Smooth muscle cell (in vitro differentiated cells): ENCODE measurements at regions not wholly inside any gene's neighbourhood (a gene's known extent, or its start where the extent isn't known, plus 50 kb on each side); places are given as distances from the start of the nearest gene placed in this dataset.

Source experiments
- DNase-seq: peaks from one replicate; lab custom pipeline; 2025; ENCODE audit not compliant: unreplicated experiment; lab: John Stamatoyannopoulos, UW
- H2AFZ ChIP-seq: fragments of 200-600 bp; sonication (generic); 2 replicates; pipeline ENCODE4 v1.6.0; 2016; ENCODE audit warnings: antibody characterized with exemption, low read depth, mild to moderate bottlenecking
- H3F3A ChIP-seq: fragments of 200-600 bp; sonication (generic); 2 replicates; pipeline ENCODE4 v1.6.0; 2017; ENCODE audit warnings: antibody characterized with exemption, low read depth
- H3K27ac ChIP-seq: fragments of 200-600 bp; sonication (generic); 2 replicates; pipeline ENCODE4 v1.5.1; 2016; ENCODE audit warnings: low read depth, mild to moderate bottlenecking
- H3K27me3 ChIP-seq: fragments of 200-600 bp; sonication (generic); 2 replicates; pipeline ENCODE4 v1.6.1; 2016; ENCODE audit warnings: low read depth, mild to moderate bottlenecking
- H3K36me3 ChIP-seq: fragments of 200-600 bp; sonication (generic); 2 replicates; pipeline ENCODE4 v1.5.1; 2016; ENCODE audit warnings: low read depth
- H3K4me1 ChIP-seq: fragments of 200-600 bp; sonication (generic); 2 replicates; pipeline ENCODE4 v1.5.1; 2016; ENCODE audit warnings: low read depth
- H3K4me2 ChIP-seq: fragments of 200-600 bp; sonication (generic); 2 replicates; pipeline ENCODE4 v1.6.0; 2016; ENCODE audit warnings: mild to moderate bottlenecking
- H3K4me3 ChIP-seq: fragments of 200-600 bp; sonication (generic); 2 replicates; pipeline ENCODE4 v1.5.1; 2016; ENCODE audit warnings: mild to moderate bottlenecking
- H3K79me2 ChIP-seq: fragments of 200-600 bp; sonication (generic); 2 replicates; pipeline ENCODE4 v1.6.0; 2016; ENCODE audit warnings: low read depth, mild to moderate bottlenecking
- H3K9ac ChIP-seq: fragments of 200-600 bp; sonication (generic); 2 replicates; pipeline ENCODE4 v1.6.0; 2016; ENCODE audit warnings: low read depth
- H3K9me3 ChIP-seq: fragments of 200-600 bp; sonication (generic); replicated peaks from 2 replicates; pipeline ENCODE4 v1.5.1; 2016; ENCODE audit warnings: low read depth
- H4K20me1 ChIP-seq: fragments of 200-600 bp; sonication (generic); 2 replicates; pipeline ENCODE4 v1.6.0; 2016; ENCODE audit warnings: low read depth
- CTCF ChIP-seq: fragments of 200-600 bp; sonication (generic); IDR thresholded peaks from 2 replicates; pipeline ENCODE4 v1.5.1; 2017; ENCODE audit warnings: borderline replicate concordance, mild to moderate bottlenecking, antibody characterized with exemption; ENCODE audit not compliant: insufficient read depth, poor library complexity, severe bottlenecking
- WGBS: methylation state at CpG from one replicate; pipeline ENCODE4 v1.1.7; 2016; ENCODE audit warnings: low lambda C conversion rate; 5-methylcytosine and 5-hydroxymethylcytosine counted together

- H3K4me2 ChIP-seq: no peak overlapping the region
- TF ChIP-seq CTCF: no peak
- H4K20me1 ChIP-seq: no peaks in the 10 kb centered on the region
- no peaks in the 10 kb centered on the region for H3K79me2 ChIP-seq
- no peaks in the 10 kb centered on the region for H3K27me3 ChIP-seq
- H3K9me3 ChIP-seq: peaks cover 6% of the 10 kb centered on the region
- no peak overlapping the region for H2AFZ ChIP-seq
- H3K36me3 ChIP-seq: no peaks in the 10 kb centered on the region
- no peak overlapping the region for H3K9ac ChIP-seq
- H3K4me3 ChIP-seq: no peak overlapping the region
- H3K4me1 ChIP-seq: no peaks in the 10 kb centered on the region
- H3F3A ChIP-seq: no peaks in the 10 kb centered on the region
- H3K27ac ChIP-seq: no peak overlapping the region
- DNase-seq: no peak
- WGBS: 77% methylated on average over 7 of the region's 7 CpGs
These were observed 646.3 kb upstream of the DPP6 start for GRCh38 chr7:153405704-153406485.

- H3K9ac ChIP-seq: no peak overlapping the region
- H3K27ac ChIP-seq: no peak overlapping the region
- no peaks in the 10 kb centered on the region for H3K27me3 ChIP-seq
- H3K4me2 ChIP-seq: no peak overlapping the region
- H3K4me1 ChIP-seq: no peaks in the 10 kb centered on the region
- no peaks in the 10 kb centered on the region for H3K79me2 ChIP-seq
- no peaks in the 10 kb centered on the region for H3F3A ChIP-seq
- DNase-seq: no peak
- H3K9me3 ChIP-seq: peaks cover 6% of the 10 kb centered on the region
- no peaks in the 10 kb centered on the region for H4K20me1 ChIP-seq
- H2AFZ ChIP-seq: no peak overlapping the region
- no peak for TF ChIP-seq CTCF
- 74% methylated on average over 6 of the region's 6 CpGs for WGBS
- H3K36me3 ChIP-seq: no peaks in the 10 kb centered on the region
- no peak overlapping the region for H3K4me3 ChIP-seq
These were observed 645.7 kb upstream of the DPP6 start for GRCh38 chr7:153406486-153406872.

GRCh38 chr7:153407291-153408046, 644.7 kb upstream of the DPP6 start:
- DNase-seq: no peak
- Histone ChIP-seq H3K36me3 (no peaks in the 10 kb centered on the region), H3K4me1 (no peaks in the 10 kb centered on the region), H3K4me3 (no peak overlapping the region), H4K20me1 (no peaks in the 10 kb centered on the region), H3K9ac (no peak overlapping the region), H3F3A (no peaks in the 10 kb centered on the region), H3K79me2 (no peaks in the 10 kb centered on the region), H2AFZ (no peak overlapping the region), H3K27ac (no peak overlapping the region), H3K27me3 (no peaks in the 10 kb centered on the region), H3K4me2 (no peak overlapping the region), H3K9me3 (peaks cover 6% of the 10 kb centered on the region)
- WGBS: 76% methylated on average over 4 of the region's 4 CpGs
- no peak for TF ChIP-seq CTCF
